Effector memory CD8-positive, alpha-beta T cell (primary cell): ENCODE measurements at regions not wholly inside any gene's neighbourhood (a gene's known extent, or its start where the extent isn't known, plus 50 kb on each side); places are given as distances from the start of the nearest gene placed in this dataset.

Experiments
- ATAC-seq: fragments of 150-1000 bp; cut with Tn5 transposase; replicated peaks from 2 replicates; pipeline ENCODE4 v1.10.0; 2021; ENCODE audit warnings: mild to moderate bottlenecking, moderate library complexity
- DNase-seq, 3 experiments: peaks; one replicate each; pipeline ENCODE4 v3.0.0; 2021
- H3K27ac Mint-ChIP-seq, 2 donors: one replicate each; pipeline ENCODE4 v1.8.0; 2022; ENCODE audit warnings: mild to moderate bottlenecking in 2 of 2, mixed read lengths in 2 of 2, moderate library complexity in 2 of 2
- H3K27me3 Mint-ChIP-seq, 2 donors: one replicate each; pipeline ENCODE4 v1.8.0; 2022; ENCODE audit warnings: mixed read lengths in 2 of 2
- H3K36me3 Mint-ChIP-seq: one replicate; pipeline ENCODE4 v1.8.0; 2022; ENCODE audit warnings: mild to moderate bottlenecking, moderate library complexity, mixed read lengths; ENCODE audit not compliant: insufficient read depth
- H3K4me1 Mint-ChIP-seq, 2 donors: one replicate each; pipeline ENCODE4 v1.8.0; 2022; ENCODE audit warnings: low read depth in 2 of 2, mixed read lengths in 2 of 2
- H3K4me3 Mint-ChIP-seq, 2 donors: one replicate each; pipeline ENCODE4 v1.8.0; 2022; ENCODE audit warnings: mild to moderate bottlenecking in 2 of 2, mixed read lengths in 2 of 2, moderate library complexity in 2 of 2
- H3K9me3 Mint-ChIP-seq, 2 donors: one replicate each; pipeline ENCODE4 v1.8.0; 2022; ENCODE audit warnings: mixed read lengths in 2 of 2

DNA sequence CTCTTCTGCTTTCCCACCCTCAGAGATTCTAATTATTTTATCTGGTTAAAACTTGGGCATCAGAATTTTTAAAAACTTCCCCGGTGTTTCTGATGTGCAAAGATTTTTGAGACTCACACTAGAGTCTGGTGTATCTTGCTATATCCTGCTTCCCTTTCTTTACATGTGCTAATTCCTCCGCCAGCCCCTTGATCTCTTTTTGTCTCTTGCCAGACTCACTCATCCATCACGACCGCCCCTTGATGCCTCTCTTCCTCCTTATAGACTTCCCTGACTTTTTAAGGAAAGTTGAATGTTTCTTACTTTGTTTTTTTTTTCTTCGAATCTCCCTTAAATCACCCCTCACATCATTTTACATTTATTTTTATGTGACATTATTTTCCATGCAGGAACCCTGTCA is 274.9 kb upstream of the PITX2 start:
- no peak overlapping the region for H3K4me3 Mint-ChIP-seq
- peaks cover 2% of the 10 kb centered on the region for H3K36me3 Mint-ChIP-seq
- ATAC-seq: no peak
- no peaks in the 10 kb centered on the region for H3K4me1 Mint-ChIP-seq
- DNase-seq: no peak
- H3K9me3 Mint-ChIP-seq: peaks cover 6 to 9% of the 10 kb centered on the region in 2 donors
- no peak overlapping the region for H3K27ac Mint-ChIP-seq
- no peaks in the 10 kb centered on the region for H3K27me3 Mint-ChIP-seq

DNA sequence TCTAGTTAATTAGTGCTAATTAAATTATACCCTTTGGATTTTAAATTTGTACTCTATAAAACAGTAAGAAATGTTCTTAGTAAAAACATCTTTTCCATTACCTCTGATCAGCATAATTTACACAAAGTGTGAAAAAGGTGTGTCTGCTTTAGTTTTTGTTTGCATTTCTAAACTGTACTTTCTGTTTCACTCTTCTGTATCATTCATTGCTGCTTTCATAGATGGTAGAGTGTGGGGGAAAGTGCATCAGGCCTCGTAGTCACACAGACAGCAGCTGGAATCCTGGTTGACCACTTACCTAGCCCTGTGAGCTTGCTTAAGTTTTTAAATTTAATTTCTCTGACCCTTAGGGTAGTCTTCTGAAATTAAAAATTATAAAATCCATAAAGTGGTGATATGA is 275.4 kb upstream of the PITX2 start:
- H3K9me3 Mint-ChIP-seq: peaks cover 8 to 9% of the 10 kb centered on the region in 2 donors
- H3K27ac Mint-ChIP-seq: no peak overlapping the region
- no peaks in the 10 kb centered on the region for H3K4me1 Mint-ChIP-seq
- no peaks in the 10 kb centered on the region for H3K27me3 Mint-ChIP-seq
- H3K36me3 Mint-ChIP-seq: peaks cover 2% of the 10 kb centered on the region
- DNase-seq: no peak
- ATAC-seq: no peak
- no peak overlapping the region for H3K4me3 Mint-ChIP-seq

DNA sequence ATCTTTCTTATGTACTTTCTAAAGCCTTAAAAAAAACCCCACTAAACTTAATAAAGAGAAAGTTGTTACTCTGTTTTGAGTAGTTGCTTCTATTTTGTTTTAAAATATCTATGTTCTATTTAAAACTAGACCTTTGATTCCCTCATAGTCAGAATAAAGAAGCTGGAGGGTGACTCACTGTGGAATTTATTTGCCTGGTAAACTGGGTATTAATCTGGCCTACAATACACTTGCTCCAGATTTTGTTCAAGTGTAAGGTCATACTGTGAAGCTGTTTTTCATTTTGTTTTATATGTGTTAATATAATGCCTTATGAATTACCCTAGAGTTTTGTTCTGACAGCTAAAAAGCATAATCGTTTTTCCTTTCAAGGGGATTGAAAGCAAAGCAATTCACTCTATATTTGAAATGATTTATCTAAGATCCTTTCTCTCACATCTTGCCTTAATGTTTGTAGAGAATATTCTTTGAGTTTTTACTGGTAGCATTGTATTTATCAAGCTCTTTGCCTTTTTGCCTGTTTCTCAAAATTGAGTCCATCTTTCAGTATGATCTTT is 277.4 kb upstream of the PITX2 start:
- Mint-ChIP-seq H3K4me3 (no peak overlapping the region), H3K9me3 (peaks cover 5 to 8% of the 10 kb centered on the region in 2 donors), H3K27ac (no peak overlapping the region), H3K27me3 (no peaks in the 10 kb centered on the region), H3K36me3 (peaks cover 2% of the 10 kb centered on the region), H3K4me1 (no peaks in the 10 kb centered on the region)
- ATAC-seq (no peak), DNase-seq (no peak)

DNA sequence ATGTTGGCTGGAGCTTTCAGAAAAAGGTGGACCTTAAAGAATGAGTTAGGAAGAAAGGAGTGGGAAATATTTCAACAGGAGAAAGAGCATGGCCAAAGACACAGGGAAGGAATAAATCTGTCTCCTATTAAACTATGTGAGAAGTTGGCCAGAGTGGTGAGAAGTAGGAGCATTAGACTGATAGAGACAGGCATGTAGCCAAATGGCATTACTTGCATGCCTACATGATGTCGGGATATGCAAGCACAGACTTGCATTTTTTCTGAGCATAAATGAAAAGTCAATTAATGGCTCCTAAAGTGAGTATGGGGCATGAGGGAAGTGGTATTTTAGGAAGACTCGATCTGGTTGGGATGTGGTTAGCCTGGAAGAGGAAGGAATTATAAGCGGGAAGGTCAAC is 279.6 kb upstream of the PITX2 start:
- DNase-seq: no peak
- Mint-ChIP-seq H3K27ac (no peak overlapping the region), H3K4me3 (no peak overlapping the region), H3K36me3 (peaks cover 2% of the 10 kb centered on the region), H3K9me3 (peaks cover 12 to 17% of the 10 kb centered on the region in 2 donors), H3K27me3 (no peaks in the 10 kb centered on the region), H3K4me1 (no peaks in the 10 kb centered on the region)
- ATAC-seq: no peak

DNA sequence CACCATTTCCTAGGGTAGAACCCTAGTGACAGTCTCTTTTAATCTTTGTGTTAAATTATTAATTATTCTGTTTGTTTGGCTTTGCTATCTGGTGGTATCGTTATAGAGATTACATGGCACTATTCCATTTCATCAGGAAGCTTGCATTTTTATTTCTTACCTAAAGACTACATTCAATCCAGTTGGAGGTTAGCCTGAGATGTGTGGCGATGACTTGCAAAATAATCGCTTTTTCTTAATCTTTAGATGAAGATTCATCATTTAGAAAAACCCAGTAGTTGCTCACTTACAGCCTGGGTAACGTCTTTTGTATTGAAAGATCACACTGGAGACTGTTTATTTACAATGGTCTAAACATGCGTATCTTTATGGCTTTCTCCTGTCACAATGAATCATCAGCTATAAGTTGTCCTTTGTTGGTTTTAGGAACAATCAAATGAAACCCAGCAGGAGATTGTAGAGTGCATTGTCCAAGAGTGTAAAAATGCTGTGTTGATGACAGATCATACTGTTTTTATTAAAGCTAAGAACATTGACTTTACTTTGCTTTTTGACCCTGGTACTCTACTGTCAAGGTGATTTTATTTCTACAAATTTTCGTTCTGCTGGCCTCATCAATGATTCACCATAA is 281.7 kb upstream of the PITX2 start:
- H3K4me1 Mint-ChIP-seq: no peaks in the 10 kb centered on the region
- no peaks in the 10 kb centered on the region for H3K36me3 Mint-ChIP-seq
- ATAC-seq: no peak

DNA sequence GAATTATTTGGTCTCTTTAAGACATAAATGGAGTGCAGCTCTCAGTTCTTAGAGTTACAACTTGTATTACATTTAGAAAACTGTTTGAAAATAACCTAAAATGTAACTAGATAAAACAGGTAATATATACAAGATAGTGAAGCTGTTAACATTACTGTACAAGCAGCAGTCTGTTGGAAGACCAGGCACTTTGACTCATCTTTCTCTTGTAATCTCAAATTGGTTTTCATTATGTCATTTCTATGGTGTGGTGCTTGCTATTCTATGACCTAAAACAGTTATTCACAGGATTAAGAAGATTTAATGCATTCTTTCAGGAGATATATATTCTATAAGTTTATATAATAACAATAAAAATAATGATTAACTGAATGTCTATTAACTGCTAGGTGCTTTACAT is 282.5 kb upstream of the PITX2 start:
- H3K27me3 Mint-ChIP-seq: no peaks in the 10 kb centered on the region
- no peaks in the 10 kb centered on the region for H3K4me1 Mint-ChIP-seq
- no peaks in the 10 kb centered on the region for H3K36me3 Mint-ChIP-seq
- peaks cover 13 to 17% of the 10 kb centered on the region in 2 donors for H3K9me3 Mint-ChIP-seq
- DNase-seq (no peak), ATAC-seq (no peak)
- no peak overlapping the region for H3K4me3 Mint-ChIP-seq
- H3K27ac Mint-ChIP-seq: no peak overlapping the region

More for the DNA sequence above, 281.7 kb upstream of the PITX2 start:
- no peak overlapping the region for H3K4me3 Mint-ChIP-seq
- H3K27me3 Mint-ChIP-seq: no peaks in the 10 kb centered on the region
- peaks cover 12 to 17% of the 10 kb centered on the region in 2 donors for H3K9me3 Mint-ChIP-seq
- no peak for DNase-seq
- no peak overlapping the region for H3K27ac Mint-ChIP-seq

DNA sequence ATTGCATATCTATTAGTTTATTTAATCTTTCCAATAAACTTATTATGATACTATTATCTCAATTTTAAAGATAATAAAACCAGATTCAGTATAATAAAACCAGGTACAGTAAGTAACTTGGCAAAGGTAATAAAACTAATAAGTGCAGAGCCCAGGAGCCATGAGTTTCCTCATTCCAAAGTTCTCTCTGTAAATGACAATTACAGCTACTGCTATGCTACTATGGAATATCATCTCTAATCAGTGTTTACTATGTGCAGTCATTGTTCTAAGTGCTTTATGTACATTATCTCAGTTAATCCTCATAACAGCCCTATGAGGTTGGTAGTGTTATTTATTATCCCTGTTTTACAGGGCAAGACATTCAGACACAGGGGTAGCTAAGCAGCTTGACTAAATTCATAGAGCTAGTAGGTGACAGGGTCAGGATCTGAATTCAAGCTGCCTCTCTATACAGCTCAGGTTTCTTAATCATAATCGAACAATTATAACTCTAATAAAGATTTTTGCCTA is 285.0 kb upstream of the PITX2 start:
- Mint-ChIP-seq H3K9me3 (peaks cover 8 to 11% of the 10 kb centered on the region in 2 donors), H3K36me3 (no peaks in the 10 kb centered on the region), H3K4me1 (no peaks in the 10 kb centered on the region), H3K27me3 (no peaks in the 10 kb centered on the region), H3K27ac (no peak overlapping the region), H3K4me3 (no peak overlapping the region)
- no peak for ATAC-seq
- DNase-seq: no peak

DNA sequence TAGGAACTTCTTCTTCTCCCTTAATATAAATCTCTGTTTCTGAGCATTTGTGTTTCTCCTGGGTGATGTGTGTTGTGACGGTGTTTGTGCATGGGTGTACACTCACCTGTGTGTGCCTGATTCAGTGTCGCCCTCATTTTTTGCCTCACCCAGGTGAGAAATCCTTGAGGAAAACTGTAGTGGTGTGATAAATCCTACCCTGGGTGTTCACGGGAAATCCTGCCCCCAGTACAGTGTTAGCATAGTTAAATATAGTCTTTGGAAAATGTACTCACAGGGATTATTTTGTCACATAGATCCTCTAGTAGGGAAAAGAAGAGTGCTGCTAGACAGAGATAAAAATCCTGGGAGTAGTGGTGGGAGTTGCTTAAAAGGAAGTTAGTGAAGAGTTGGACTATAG is 291.9 kb upstream of the PITX2 start:
- no peak overlapping the region for H3K27ac Mint-ChIP-seq
- H3K9me3 Mint-ChIP-seq: peaks cover 12 to 14% of the 10 kb centered on the region in 2 donors
- no peaks in the 10 kb centered on the region for H3K36me3 Mint-ChIP-seq
- no peak for DNase-seq
- no peak for ATAC-seq
- H3K4me3 Mint-ChIP-seq: no peak overlapping the region
- H3K4me1 Mint-ChIP-seq: no peaks in the 10 kb centered on the region
- H3K27me3 Mint-ChIP-seq: no peaks in the 10 kb centered on the region

DNA sequence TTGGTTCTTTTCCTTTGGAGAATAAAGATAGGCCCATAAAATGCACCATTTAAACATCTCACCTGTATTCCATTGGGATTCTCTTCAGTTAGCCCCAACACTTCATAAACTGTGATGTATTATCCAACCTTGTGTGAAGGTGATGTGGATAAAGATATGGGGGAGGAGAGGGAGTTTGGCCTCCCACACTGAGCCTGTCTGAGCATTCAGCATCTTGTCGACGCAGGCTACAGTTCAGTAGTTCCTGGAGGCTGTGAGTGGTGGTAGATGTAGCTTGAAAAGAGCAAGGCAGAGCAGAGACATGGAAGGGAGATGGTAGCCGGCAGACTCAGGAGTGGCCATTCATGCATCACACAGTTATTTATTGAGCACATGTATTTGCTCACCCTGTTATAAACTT is 292.4 kb upstream of the PITX2 start:
- DNase-seq (no peak), ATAC-seq (no peak)
- Mint-ChIP-seq H3K9me3 (peaks cover 13 to 14% of the 10 kb centered on the region in 2 donors), H3K4me1 (no peaks in the 10 kb centered on the region), H3K4me3 (no peak overlapping the region), H3K27me3 (no peaks in the 10 kb centered on the region), H3K36me3 (no peaks in the 10 kb centered on the region), H3K27ac (no peak overlapping the region)

DNA sequence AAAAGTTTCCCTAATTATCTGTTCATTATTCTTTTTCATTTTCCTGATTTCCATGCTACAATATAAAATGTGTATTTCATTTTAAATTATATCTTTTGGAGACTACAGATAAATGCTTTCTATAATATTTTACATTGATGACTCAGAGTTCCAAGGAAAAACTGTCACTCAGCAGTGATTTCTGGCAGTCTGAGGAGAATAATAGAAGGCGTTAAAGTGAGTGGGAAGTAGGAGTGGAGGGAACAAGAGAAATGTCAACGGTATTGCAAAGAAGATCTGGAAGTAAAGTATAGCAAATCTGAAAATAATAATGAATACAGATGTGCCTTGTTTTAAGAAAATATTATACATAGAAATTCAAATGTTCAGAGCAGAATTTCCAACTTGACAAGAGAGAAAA is 293.6 kb upstream of the PITX2 start:
- ATAC-seq (no peak), DNase-seq (no peak)
- Mint-ChIP-seq H3K9me3 (peaks cover 13 to 14% of the 10 kb centered on the region in 2 donors), H3K4me1 (no peaks in the 10 kb centered on the region), H3K4me3 (no peak overlapping the region), H3K27me3 (no peaks in the 10 kb centered on the region), H3K27ac (no peak overlapping the region), H3K36me3 (no peaks in the 10 kb centered on the region)

DNA sequence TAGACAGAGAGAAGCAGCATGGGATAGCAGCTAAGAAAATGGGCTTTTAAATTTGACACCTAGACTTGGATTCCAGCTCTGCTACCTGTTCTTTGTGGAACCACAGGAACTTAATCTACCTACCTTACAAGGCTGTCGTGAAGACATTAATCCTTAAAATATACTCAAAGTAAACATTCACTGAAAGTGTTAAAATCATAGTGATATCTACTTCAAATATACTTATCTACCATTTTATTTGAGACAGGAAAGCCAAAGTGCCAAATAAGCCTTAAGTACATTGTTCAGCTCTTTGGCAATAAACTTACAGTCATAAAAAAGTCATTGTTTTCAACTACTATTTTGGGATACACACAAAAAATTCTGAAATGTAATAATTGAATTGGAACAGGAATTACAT is 295.0 kb upstream of the PITX2 start:
- H3K9me3 Mint-ChIP-seq: peaks cover 13 to 14% of the 10 kb centered on the region in 2 donors
- no peak for ATAC-seq
- no peak overlapping the region for H3K27ac Mint-ChIP-seq
- H3K4me1 Mint-ChIP-seq: no peaks in the 10 kb centered on the region
- DNase-seq: no peak
- H3K36me3 Mint-ChIP-seq: no peaks in the 10 kb centered on the region
- H3K27me3 Mint-ChIP-seq: no peaks in the 10 kb centered on the region
- no peak overlapping the region for H3K4me3 Mint-ChIP-seq

DNA sequence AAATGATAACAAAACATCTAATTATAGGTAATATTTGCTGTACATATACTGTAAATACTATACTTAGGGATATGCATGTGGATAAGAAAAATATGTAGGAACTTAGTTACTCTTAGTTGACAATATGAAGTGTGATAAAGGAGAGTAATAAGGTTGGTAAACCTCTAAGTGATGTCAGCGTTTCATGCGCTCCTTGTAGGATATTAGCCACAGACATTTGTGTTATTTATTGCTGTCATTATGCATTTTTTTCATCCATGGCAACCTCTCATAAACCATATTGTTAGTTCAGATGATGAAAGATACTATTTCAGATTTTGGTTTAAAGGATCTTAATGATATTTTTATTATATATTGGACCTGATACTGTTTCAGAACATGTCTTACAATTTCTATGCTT is 298.1 kb upstream of the PITX2 start:
- H3K36me3 Mint-ChIP-seq: no peaks in the 10 kb centered on the region
- H3K4me1 Mint-ChIP-seq: no peaks in the 10 kb centered on the region
- H3K9me3 Mint-ChIP-seq: peaks cover 6 to 8% of the 10 kb centered on the region in 2 donors
- H3K27me3 Mint-ChIP-seq: no peaks in the 10 kb centered on the region
- ATAC-seq (no peak), DNase-seq (no peak)
- no peak overlapping the region for H3K27ac Mint-ChIP-seq
- no peak overlapping the region for H3K4me3 Mint-ChIP-seq

DNA sequence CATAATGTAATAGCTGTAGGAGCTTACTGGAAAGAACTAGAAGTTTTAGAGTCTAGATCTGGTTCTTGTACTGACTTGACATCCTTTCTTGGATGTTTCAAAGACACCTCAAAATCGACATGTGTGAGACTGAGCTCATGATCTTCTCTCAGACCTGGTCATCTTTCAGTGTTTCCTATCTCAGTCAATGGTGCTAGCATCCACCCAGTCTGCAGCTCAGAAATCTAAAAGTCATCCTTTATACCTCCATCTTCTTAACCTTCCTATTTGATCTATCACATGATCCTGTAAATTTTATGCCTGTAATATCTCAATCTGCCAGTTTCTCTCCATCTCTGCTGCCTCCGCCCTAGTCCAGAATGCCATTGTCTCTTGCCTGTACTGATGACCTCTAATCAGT is 301.9 kb upstream of the PITX2 start:
- no peak overlapping the region for H3K4me3 Mint-ChIP-seq
- no peaks in the 10 kb centered on the region for H3K36me3 Mint-ChIP-seq
- no peak overlapping the region for H3K27ac Mint-ChIP-seq
- H3K9me3 Mint-ChIP-seq: peaks cover 8% of the 10 kb centered on the region in 2 donors
- H3K4me1 Mint-ChIP-seq: no peaks in the 10 kb centered on the region
- H3K27me3 Mint-ChIP-seq: no peaks in the 10 kb centered on the region
- ATAC-seq (no peak), DNase-seq (no peak)

DNA sequence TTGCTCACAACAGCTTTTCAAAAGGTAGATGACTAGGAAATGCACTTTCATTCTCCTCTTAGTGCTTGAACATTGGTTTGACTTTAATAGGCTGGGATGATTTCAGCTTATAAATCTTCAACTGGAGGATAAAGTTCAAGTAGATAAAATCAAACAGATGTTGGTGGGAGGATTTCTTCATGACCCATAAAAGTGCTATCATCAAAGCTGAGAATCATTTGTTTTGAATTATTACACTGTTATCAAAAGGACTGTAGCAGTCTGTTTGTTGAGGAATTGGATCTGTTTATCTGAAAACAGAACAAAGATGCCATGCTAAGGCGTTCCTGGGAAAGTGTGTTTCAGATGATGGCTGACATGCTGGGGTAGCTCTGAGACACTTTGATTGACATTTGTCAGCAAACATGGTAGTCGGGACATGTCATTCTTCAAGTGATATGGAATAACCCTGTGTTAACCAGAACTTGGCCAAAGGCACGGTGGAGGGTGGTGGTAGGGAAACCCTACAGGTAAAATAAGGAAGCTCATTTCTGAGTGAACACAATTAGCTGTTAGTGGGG is 304.0 kb upstream of the PITX2 start:
- Mint-ChIP-seq H3K4me1 (no peaks in the 10 kb centered on the region), H3K36me3 (no peaks in the 10 kb centered on the region), H3K27me3 (no peaks in the 10 kb centered on the region), H3K4me3 (no peak overlapping the region), H3K9me3 (peaks cover 8% of the 10 kb centered on the region in 2 donors), H3K27ac (no peak overlapping the region)
- ATAC-seq: no peak
- DNase-seq: no peak
